ENCODE measurements at regions not wholly inside any gene's neighbourhood (a gene's known extent, or its start where the extent isn't known, plus 50 kb on each side); places are given as distances from the start of the nearest gene placed in this dataset.

GRCh38 chr4:37747772-37748330, 61.7 kb upstream of the RELL1 start:
- TF ChIP-seq CTCF (IDR thresholded peaks at IDR 0.05): no peak
- no peak for TF ChIP-seq EP300 (IDR thresholded peaks at IDR 0.05)
- no peak for TF ChIP-seq POLR2A (IDR thresholded peaks at IDR 0.05)
- no peak for TF ChIP-seq POLR2AphosphoS5 (IDR thresholded peaks at IDR 0.05)
